H9 (cell line): ENCODE measurements at regions not wholly inside any gene's neighbourhood (a gene's known extent, or its start where the extent isn't known, plus 50 kb on each side); places are given as distances from the start of the nearest gene placed in this dataset.

Source experiments
- DNase-seq: peaks from one replicate; pipeline ENCODE4 v3.0.0-alpha.2; 2017
- H2AFZ ChIP-seq: one replicate; pipeline ENCODE4 v1.6.1; 2013; ENCODE audit warnings: mild to moderate bottlenecking, low read length, control low read depth, moderate library complexity
- H2AK5ac ChIP-seq: 2 replicates; pipeline ENCODE4 v1.6.1; 2013; ENCODE audit warnings: low read length, control low read depth, mixed read lengths; ENCODE audit not compliant: insufficient read length
- H2BK120ac ChIP-seq: one replicate; pipeline ENCODE4 v1.6.1; 2013; ENCODE audit warnings: low read depth, mild to moderate bottlenecking, low read length, control low read depth, inconsistent platforms; ENCODE audit not compliant: poor library complexity, severe bottlenecking
- H2BK12ac ChIP-seq: 2 replicates; pipeline ENCODE4 v1.6.1; 2013; ENCODE audit warnings: low read length, control low read depth, mixed read lengths, low read depth; ENCODE audit not compliant: insufficient read length
- H2BK15ac ChIP-seq: 2 replicates; pipeline ENCODE4 v1.6.1; 2013; ENCODE audit warnings: low read depth, low read length, control low read depth
- H2BK20ac ChIP-seq: one replicate; pipeline ENCODE4 v1.6.1; 2013; ENCODE audit warnings: low read depth, mild to moderate bottlenecking, low read length, control low read depth, inconsistent platforms; ENCODE audit not compliant: poor library complexity, severe bottlenecking
- H2BK5ac ChIP-seq: 2 replicates; pipeline ENCODE4 v1.6.1; 2013; ENCODE audit warnings: low read length, control low read depth, mixed read lengths; ENCODE audit not compliant: insufficient read length
- H3K14ac ChIP-seq: 2 replicates; pipeline ENCODE4 v1.6.1; 2013; ENCODE audit warnings: low read length, control low read depth; ENCODE audit not compliant: insufficient read depth
- H3K18ac ChIP-seq: 2 replicates; pipeline ENCODE4 v1.6.1; 2013; ENCODE audit warnings: low read depth, mild to moderate bottlenecking, mixed read lengths, low read length, control low read depth; ENCODE audit not compliant: insufficient read length
- H3K23ac ChIP-seq: 2 replicates; pipeline ENCODE4 v1.6.1; 2013; ENCODE audit warnings: low read length, control low read depth, mixed read lengths, low read depth; ENCODE audit not compliant: insufficient read length
- H3K23me2 ChIP-seq: 2 replicates; pipeline ENCODE4 v1.6.1; 2013; ENCODE audit warnings: low read depth, mild to moderate bottlenecking, mixed read lengths, low read length, control low read depth; ENCODE audit not compliant: insufficient read length, poor library complexity, severe bottlenecking
- H3K27ac ChIP-seq: 2 replicates; pipeline ENCODE4 v1.5.1; 2013; ENCODE audit warnings: low read length, control low read depth, mixed read lengths, low read depth; ENCODE audit not compliant: insufficient read length
- H3K27me3 ChIP-seq: 2 replicates; pipeline ENCODE4 v1.6.1; 2013; ENCODE audit warnings: low read length, control low read depth, inconsistent platforms; ENCODE audit not compliant: insufficient read depth
- H3K4ac ChIP-seq: 2 replicates; pipeline ENCODE4 v1.6.1; 2013; ENCODE audit warnings: low read depth, mild to moderate bottlenecking, control low read depth, inconsistent platforms, low read length, moderate library complexity
- H3K4me1 ChIP-seq: 2 replicates; pipeline ENCODE4 v1.6.1; 2013; ENCODE audit warnings: low read length, control low read depth, inconsistent platforms; ENCODE audit not compliant: insufficient read depth
- H3K4me2 ChIP-seq: 2 replicates; pipeline ENCODE4 v1.6.1; 2013; ENCODE audit warnings: low read length, control low read depth, mixed read lengths; ENCODE audit not compliant: insufficient read length, insufficient read depth
- H3K56ac ChIP-seq: 2 replicates; pipeline ENCODE4 v1.6.1; 2013; ENCODE audit warnings: low read depth, mild to moderate bottlenecking, mixed read lengths, low read length, control low read depth; ENCODE audit not compliant: insufficient read length
- H3K79me1 ChIP-seq: 2 replicates; pipeline ENCODE4 v1.6.1; 2013; ENCODE audit warnings: low read depth, mild to moderate bottlenecking, moderate library complexity, low read length, control low read depth, inconsistent platforms; ENCODE audit not compliant: insufficient read depth, poor library complexity, severe bottlenecking
- H3K79me2 ChIP-seq: 2 replicates; pipeline ENCODE4 v1.6.1; 2013; ENCODE audit warnings: low read length, control low read depth, inconsistent platforms; ENCODE audit not compliant: insufficient read depth
- H3K9ac ChIP-seq: 2 replicates; pipeline ENCODE4 v1.6.1; 2013; ENCODE audit warnings: low read length, control low read depth, mixed read lengths; ENCODE audit not compliant: insufficient read length; ENCODE audit errors: extremely low read depth
- H3K9me3 ChIP-seq: one replicate; pipeline ENCODE4 v1.6.1; 2013; ENCODE audit warnings: low read depth, low read length, inconsistent platforms; ENCODE audit not compliant: control insufficient read depth
- H3T11ph ChIP-seq: one replicate; pipeline ENCODE4 v1.6.1; 2013; ENCODE audit warnings: mild to moderate bottlenecking, low read length, control low read depth, inconsistent platforms
- H4K20me1 ChIP-seq: one replicate; pipeline ENCODE4 v1.6.1; 2013; ENCODE audit not compliant: control insufficient read depth, insufficient read length, insufficient read depth
- H4K5ac ChIP-seq: 2 replicates; pipeline ENCODE4 v1.6.1; 2013; ENCODE audit warnings: low read depth, mild to moderate bottlenecking, mixed read lengths, low read length, control low read depth; ENCODE audit not compliant: insufficient read length
- H4K8ac ChIP-seq: replicated peaks from 2 replicates; pipeline ENCODE4 v1.6.1; 2013; ENCODE audit warnings: low read length, control low read depth, mixed read lengths, low read depth; ENCODE audit not compliant: insufficient read length
- H4K91ac ChIP-seq: 2 replicates; pipeline ENCODE4 v1.6.1; 2013; ENCODE audit warnings: low read depth, mild to moderate bottlenecking, moderate library complexity, mixed read lengths, low read length, control low read depth; ENCODE audit not compliant: insufficient read length
- H3K27ac Mint-ChIP-seq, 3 experiments: 2 replicates in 2 of 3; 3 replicates in 1 of 3; pipeline ENCODE4 v1.8.0; 2020 to 2021; ENCODE audit warnings: mixed read lengths in 3 of 3, mild to moderate bottlenecking in 1 of 3, moderate library complexity in 1 of 3
- H3K27me3 Mint-ChIP-seq: 2 replicates; pipeline ENCODE4 v1.8.0; 2021; ENCODE audit warnings: low read depth, mild to moderate bottlenecking, moderate library complexity, mixed read lengths
- H3K36me3 Mint-ChIP-seq, 3 experiments: 2 replicates in 2 of 3; 3 replicates in 1 of 3; pipeline ENCODE4 v1.8.0; 2020 to 2021; ENCODE audit warnings: low read depth in 3 of 3, mixed read lengths in 3 of 3; ENCODE audit not compliant: insufficient read depth in 1 of 3
- H3K4me1 Mint-ChIP-seq, 2 experiments: 2 replicates each; pipeline ENCODE4 v1.8.0; 2020; ENCODE audit warnings: mixed read lengths in 2 of 2
- H3K4me3 Mint-ChIP-seq, 2 experiments: 2 replicates in 1 of 2; 3 replicates in 1 of 2; pipeline ENCODE4 v1.8.0; 2020 to 2021; ENCODE audit warnings: mild to moderate bottlenecking in 2 of 2, mixed read lengths in 2 of 2, moderate library complexity in 1 of 2
- H3K9me3 Mint-ChIP-seq, 2 experiments: 2 replicates in 1 of 2; 3 replicates in 1 of 2; pipeline ENCODE4 v1.8.0; 2020; ENCODE audit warnings: mild to moderate bottlenecking in 2 of 2, mixed read lengths in 2 of 2, moderate library complexity in 1 of 2
- whole genome bisulfite sequencing: extraction: QIAGEN DNeasy Blood & Tissue Kit; methylation state at CpG from one replicate; pipeline ENCODE4 v1.1.7; 2013; ENCODE audit warnings: missing lambda C conversion rate, low lambda C conversion rate, mixed read lengths; ENCODE audit not compliant: insufficient read length; ENCODE audit errors: extremely low coverage; 5-methylcytosine and 5-hydroxymethylcytosine counted together
- TF ChIP-seq, protein P1 (sequence below): fragments of 200-600 bp; sonication (generic); conservative IDR thresholded peaks from 3 replicates; pipeline ENCODE4 v1.8.0; 2021; ENCODE audit warnings: antibody characterized with exemption, mild to moderate bottlenecking

DNA sequence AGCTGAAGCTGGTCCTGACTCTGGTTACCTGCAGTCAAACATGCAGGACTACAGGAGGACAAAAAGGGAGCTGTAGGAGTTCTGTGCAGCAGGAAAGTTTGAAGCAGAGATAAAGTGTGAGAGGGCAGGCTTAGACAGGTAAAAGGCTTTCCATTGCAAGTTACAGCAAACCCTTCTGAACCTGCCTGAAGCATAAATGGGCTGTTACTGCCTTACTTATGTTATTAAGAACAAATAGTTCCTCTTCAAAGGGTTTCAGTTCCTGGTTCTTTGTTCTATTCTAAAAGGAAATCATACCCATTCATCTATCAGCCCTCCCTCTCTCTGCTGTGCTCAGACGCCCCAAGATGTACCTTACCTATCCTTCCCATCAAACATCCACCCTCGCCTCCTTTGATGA lies 52.4 kb upstream of the CACNA2D3 start:
- Histone ChIP-seq H2BK5ac (no peak overlapping the region), H4K8ac (no peak overlapping the region), H3K4ac (no peak overlapping the region), H3K27ac (no peak overlapping the region), H2BK12ac (no peak overlapping the region), H3K9ac (no peak overlapping the region), H2BK120ac (no peak overlapping the region), H2AK5ac (no peak overlapping the region), H3K14ac (no peak overlapping the region), H3K23me2 (no peaks in the 10 kb centered on the region), H2AFZ (no peak overlapping the region), H3K4me1 (no peaks in the 10 kb centered on the region), H3T11ph (no peak overlapping the region), H2BK15ac (no peak overlapping the region), H3K23ac (no peak overlapping the region), H2BK20ac (no peak overlapping the region), H3K4me2 (no peak overlapping the region), H3K9me3 (peaks cover 18% of the 10 kb centered on the region), H4K91ac (no peak overlapping the region), H3K79me2 (no peaks in the 10 kb centered on the region), H3K56ac (no peak overlapping the region), H3K27me3 (no peaks in the 10 kb centered on the region), H4K5ac (no peak overlapping the region), H3K18ac (no peak overlapping the region), H3K79me1 (no peaks in the 10 kb centered on the region), H4K20me1 (no peaks in the 10 kb centered on the region)
- TF ChIP-seq, protein P1, sequence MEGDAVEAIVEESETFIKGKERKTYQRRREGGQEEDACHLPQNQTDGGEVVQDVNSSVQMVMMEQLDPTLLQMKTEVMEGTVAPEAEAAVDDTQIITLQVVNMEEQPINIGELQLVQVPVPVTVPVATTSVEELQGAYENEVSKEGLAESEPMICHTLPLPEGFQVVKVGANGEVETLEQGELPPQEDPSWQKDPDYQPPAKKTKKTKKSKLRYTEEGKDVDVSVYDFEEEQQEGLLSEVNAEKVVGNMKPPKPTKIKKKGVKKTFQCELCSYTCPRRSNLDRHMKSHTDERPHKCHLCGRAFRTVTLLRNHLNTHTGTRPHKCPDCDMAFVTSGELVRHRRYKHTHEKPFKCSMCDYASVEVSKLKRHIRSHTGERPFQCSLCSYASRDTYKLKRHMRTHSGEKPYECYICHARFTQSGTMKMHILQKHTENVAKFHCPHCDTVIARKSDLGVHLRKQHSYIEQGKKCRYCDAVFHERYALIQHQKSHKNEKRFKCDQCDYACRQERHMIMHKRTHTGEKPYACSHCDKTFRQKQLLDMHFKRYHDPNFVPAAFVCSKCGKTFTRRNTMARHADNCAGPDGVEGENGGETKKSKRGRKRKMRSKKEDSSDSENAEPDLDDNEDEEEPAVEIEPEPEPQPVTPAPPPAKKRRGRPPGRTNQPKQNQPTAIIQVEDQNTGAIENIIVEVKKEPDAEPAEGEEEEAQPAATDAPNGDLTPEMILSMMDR, result no peak
- DNase-seq, result no peak
- Mint-ChIP-seq H3K36me3 (peaks cover 8 to 16% (median 12%) of the 10 kb centered on the region in 3 experiments), H3K27ac (no peak overlapping the region), H3K4me3 (no peak overlapping the region), H3K27me3 (no peaks in the 10 kb centered on the region), H3K4me1 (peaks cover 17% of the 10 kb centered on the region in 2 experiments), H3K9me3 (peaks cover 16 to 20% of the 10 kb centered on the region in 2 experiments)
- no CpG with 5 or more reads among the region's 2 CpGs for WGBS
